ENCODE measurements at regions not wholly inside any gene's neighbourhood (a gene's known extent, or its start where the extent isn't known, plus 50 kb on each side); places are given as distances from the start of the nearest gene placed in this dataset.

DNA sequence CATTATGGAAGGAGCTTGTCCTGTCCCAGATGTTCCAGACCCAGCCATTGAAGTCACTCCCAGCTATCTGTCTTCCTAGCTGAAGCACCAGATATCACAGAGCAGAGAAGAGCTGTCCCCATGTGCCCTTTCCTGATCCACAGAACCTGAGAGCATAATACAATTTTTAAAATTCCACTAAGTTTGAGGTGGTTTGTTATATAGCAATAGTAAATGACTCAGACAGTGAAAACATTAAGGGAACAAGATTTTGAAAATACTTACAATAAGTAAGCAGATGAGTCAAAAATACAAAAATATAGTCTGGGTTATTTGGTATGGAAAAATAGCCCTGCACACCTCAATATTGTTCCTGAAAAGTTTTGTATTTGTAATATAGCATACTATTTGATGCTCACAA, 85.8 kb upstream of the GLS start:
- Histone ChIP-seq H3K27ac (ENCODE audit: low read depth, low read length) (no peak overlapping the region), H3K4me3 (ENCODE audit: low read depth, low read length) (no peak overlapping the region), H3K9me3 (ENCODE audit: control insufficient read depth, insufficient read depth, low read length) (no peaks in the 10 kb centered on the region), H3K27me3 (ENCODE audit: control insufficient read depth, insufficient read depth, low read length) (no peaks in the 10 kb centered on the region)
- ChIA-PET POLR2A (no interaction called here), CTCF (interaction anchor here (1.4 to 2.0 kb wide), 2 partner anchors 13 to 56 kb away, joined by 5 to 6 read pairs; no protein-coding TSS in a partner anchor)
- TF ChIP-seq CTCF (IDR thresholded peaks at IDR 0.05; ENCODE audit: low read depth, low read length) = no peak
- no peak for DNase-seq (ENCODE audit: low read depth, low spot score)

DNA sequence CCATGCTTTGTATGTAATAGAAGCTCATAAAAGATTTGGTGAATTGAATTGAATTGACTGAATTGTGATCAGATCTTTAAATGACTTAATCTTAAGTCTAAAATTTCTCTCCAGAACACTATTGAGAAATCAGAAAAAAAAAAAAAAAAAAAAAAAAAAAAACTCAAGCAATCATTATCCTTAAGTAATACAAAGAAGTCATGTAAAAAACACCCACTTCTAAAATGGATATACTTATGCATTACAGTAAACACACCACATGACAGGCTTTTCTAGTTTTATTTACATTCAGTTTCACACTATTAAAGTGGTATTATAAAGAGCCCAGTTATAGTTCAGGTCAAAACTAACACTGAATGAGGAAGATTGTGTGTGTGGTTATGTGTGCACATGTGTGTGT, 84.9 kb upstream of the GLS start:
- CTCF ChIA-PET = interaction anchor here (2.0 kb wide), 1 partner anchor 55 kb away, joined by 5 read pairs; no protein-coding TSS in a partner anchor
- Histone ChIP-seq H3K4me3 (ENCODE audit: low read depth, low read length) (no peak overlapping the region), H3K9me3 (ENCODE audit: control insufficient read depth, insufficient read depth, low read length) (no peaks in the 10 kb centered on the region), H3K27ac (ENCODE audit: low read depth, low read length) (no peak overlapping the region), H3K27me3 (ENCODE audit: control insufficient read depth, insufficient read depth, low read length) (no peaks in the 10 kb centered on the region)
- POLR2A ChIA-PET = no interaction called here
- DNase-seq (ENCODE audit: low read depth, low spot score) = no peak
- no peak for TF ChIP-seq CTCF (IDR thresholded peaks at IDR 0.05; ENCODE audit: low read depth, low read length)

DNA sequence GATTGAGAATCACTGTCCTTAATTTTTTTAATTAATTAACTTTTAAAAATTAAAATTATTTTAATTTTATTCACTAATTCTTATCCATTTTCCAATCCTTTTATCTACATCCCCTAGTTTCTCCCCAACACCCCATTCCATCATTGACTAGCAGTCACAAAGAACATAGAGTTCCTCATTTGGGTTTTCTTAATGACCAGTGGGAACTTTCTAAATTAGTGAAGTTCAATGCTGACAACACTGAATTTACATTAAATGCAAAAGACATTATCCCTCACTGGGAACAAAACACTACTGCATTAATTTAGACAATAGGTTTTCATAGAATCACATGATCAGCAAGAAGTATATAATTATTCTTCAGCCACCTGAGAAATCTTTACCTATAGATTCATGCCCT, 80.6 kb upstream of the GLS start:
- Histone ChIP-seq H3K27me3 (ENCODE audit: control insufficient read depth, insufficient read depth, low read length) (no peaks in the 10 kb centered on the region), H3K9me3 (ENCODE audit: control insufficient read depth, insufficient read depth, low read length) (no peaks in the 10 kb centered on the region), H3K27ac (ENCODE audit: low read depth, low read length) (no peak overlapping the region), H3K4me3 (ENCODE audit: low read depth, low read length) (no peak overlapping the region)
- TF ChIP-seq CTCF (IDR thresholded peaks at IDR 0.05; ENCODE audit: low read depth, low read length) = no peak
- no peak for DNase-seq (ENCODE audit: low read depth, low spot score)
- ChIA-PET CTCF (no interaction called here), POLR2A (no interaction called here)

- no peak for DNase-seq (ENCODE audit: low read depth, low spot score)
- H3K27me3 ChIP-seq (ENCODE audit: control insufficient read depth, insufficient read depth, low read length) = no peaks in the 10 kb centered on the region
- ChIA-PET CTCF (interaction anchor here (1.1 kb wide), 1 partner anchor 19 kb away, joined by 3 read pairs; no protein-coding TSS in a partner anchor), POLR2A (no interaction called here)
- H3K27ac ChIP-seq (ENCODE audit: low read depth, low read length) = no peak overlapping the region
- H3K4me3 ChIP-seq (ENCODE audit: low read depth, low read length) = no peak overlapping the region
- H3K9me3 ChIP-seq (ENCODE audit: control insufficient read depth, insufficient read depth, low read length) = no peaks in the 10 kb centered on the region
- TF ChIP-seq CTCF (IDR thresholded peaks at IDR 0.05; ENCODE audit: low read depth, low read length) = no peak
Measured at GRCh38 chr2:190800528-190800927, 80.1 kb upstream of the GLS start.

- POLR2A ChIA-PET = no interaction called here
Measured at GRCh38 chr2:190802129-190802528, 78.5 kb upstream of the GLS start.

More at GRCh38 chr2:190802129-190802528, 78.5 kb upstream of the GLS start:
- CTCF ChIA-PET = no interaction called here
- DNase-seq (ENCODE audit: low read depth, low spot score) = no peak
- H3K27ac ChIP-seq (ENCODE audit: low read depth, low read length) = no peak overlapping the region
- no peaks in the 10 kb centered on the region for H3K27me3 ChIP-seq (ENCODE audit: control insufficient read depth, insufficient read depth, low read length)
- TF ChIP-seq CTCF (IDR thresholded peaks at IDR 0.05; ENCODE audit: low read depth, low read length) = no peak
- H3K9me3 ChIP-seq (ENCODE audit: control insufficient read depth, insufficient read depth, low read length) = no peaks in the 10 kb centered on the region
- H3K4me3 ChIP-seq (ENCODE audit: low read depth, low read length) = no peak overlapping the region

Data from AG04450 (cell line).